ENCODE measurements at regions not wholly inside any gene's neighbourhood (a gene's known extent, or its start where the extent isn't known, plus 50 kb on each side); places are given as distances from the start of the nearest gene placed in this dataset.

GRCh38 chr14:29454026-29454693 lies 473.5 kb downstream of the PRKD1 start:
- TF ChIP-seq SMARCA5 (IDR thresholded peaks at IDR 0.05) (no peak), CTCF (IDR thresholded peaks at IDR 0.05 in 2 of 3, conservative IDR thresholded peaks at IDR 0.05 in 1 of 3; ENCODE audit: insufficient read depth in 2 of 3, low read depth in 1 of 3, low read length in 3 of 3) (no peak), ZFP36 (IDR thresholded peaks at IDR 0.05; ENCODE audit: low read depth, low read length, partially characterized antibody) (no peak), RBFOX2 (IDR thresholded peaks at IDR 0.05; ENCODE audit: low read depth, low read length) (no peak), POLR2A (conservative IDR thresholded peaks at IDR 0.05) (no peak), ATF3 (IDR thresholded peaks at IDR 0.05) (no peak), ATF3 (CRISPR knock-in tag; conservative IDR thresholded peaks at IDR 0.05) (no peak), ZNF354B (CRISPR knock-in tag; IDR thresholded peaks at IDR 0.05) (no peak), ZNF23 (CRISPR knock-in tag; IDR thresholded peaks at IDR 0.05) (no peak), CTBP1 (IDR thresholded peaks at IDR 0.05; ENCODE audit: borderline replicate concordance) (no peak)
